ENCODE measurements at regions not wholly inside any gene's neighbourhood (a gene's known extent, or its start where the extent isn't known, plus 50 kb on each side); places are given as distances from the start of the nearest gene placed in this dataset.

DNA sequence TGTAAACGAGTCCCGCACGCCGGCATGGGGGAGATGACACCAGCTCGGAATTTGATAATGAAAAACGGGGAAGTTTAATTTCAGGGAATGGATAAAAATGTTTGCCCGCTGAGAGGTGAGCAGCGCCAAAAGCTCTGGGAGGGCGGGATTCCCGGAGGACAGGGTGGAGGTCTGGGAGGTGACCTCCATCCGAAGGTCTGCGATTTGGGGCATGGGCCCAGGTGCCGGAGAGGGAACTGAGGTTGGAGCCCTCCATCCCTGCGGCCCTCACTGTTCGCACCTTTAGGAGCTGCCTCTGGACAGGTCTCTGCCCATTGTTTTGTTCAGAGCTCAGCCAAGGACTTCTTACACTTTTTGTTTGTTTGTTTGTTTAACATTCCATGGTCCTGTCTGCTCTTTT is 129.8 kb downstream of the URI1 start:
- TF ChIP-seq, protein P1, sequence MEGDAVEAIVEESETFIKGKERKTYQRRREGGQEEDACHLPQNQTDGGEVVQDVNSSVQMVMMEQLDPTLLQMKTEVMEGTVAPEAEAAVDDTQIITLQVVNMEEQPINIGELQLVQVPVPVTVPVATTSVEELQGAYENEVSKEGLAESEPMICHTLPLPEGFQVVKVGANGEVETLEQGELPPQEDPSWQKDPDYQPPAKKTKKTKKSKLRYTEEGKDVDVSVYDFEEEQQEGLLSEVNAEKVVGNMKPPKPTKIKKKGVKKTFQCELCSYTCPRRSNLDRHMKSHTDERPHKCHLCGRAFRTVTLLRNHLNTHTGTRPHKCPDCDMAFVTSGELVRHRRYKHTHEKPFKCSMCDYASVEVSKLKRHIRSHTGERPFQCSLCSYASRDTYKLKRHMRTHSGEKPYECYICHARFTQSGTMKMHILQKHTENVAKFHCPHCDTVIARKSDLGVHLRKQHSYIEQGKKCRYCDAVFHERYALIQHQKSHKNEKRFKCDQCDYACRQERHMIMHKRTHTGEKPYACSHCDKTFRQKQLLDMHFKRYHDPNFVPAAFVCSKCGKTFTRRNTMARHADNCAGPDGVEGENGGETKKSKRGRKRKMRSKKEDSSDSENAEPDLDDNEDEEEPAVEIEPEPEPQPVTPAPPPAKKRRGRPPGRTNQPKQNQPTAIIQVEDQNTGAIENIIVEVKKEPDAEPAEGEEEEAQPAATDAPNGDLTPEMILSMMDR (IDR thresholded peaks at IDR 0.05; ENCODE audit: low read length), result no peak
- TF ChIP-seq EZH2 (IDR thresholded peaks at IDR 0.05; ENCODE audit: borderline replicate concordance, low read length), result no peak
